IPS-15b (cell line): ENCODE measurements at regions not wholly inside any gene's neighbourhood (a gene's known extent, or its start where the extent isn't known, plus 50 kb on each side); places are given as distances from the start of the nearest gene placed in this dataset.

Experiments used
- H3K27me3 ChIP-seq: one replicate; pipeline ENCODE4 v1.6.1; 2013; ENCODE audit warnings: low read length; ENCODE audit not compliant: control insufficient read depth, insufficient read depth
- H3K36me3 ChIP-seq: one replicate; pipeline ENCODE4 v1.6.1; 2013; ENCODE audit warnings: low read length; ENCODE audit not compliant: control insufficient read depth, insufficient read depth
- H3K4me1 ChIP-seq: one replicate; pipeline ENCODE4 v1.6.1; 2013; ENCODE audit warnings: mild to moderate bottlenecking, low read length; ENCODE audit not compliant: control insufficient read depth, insufficient read depth
- H3K4me3 ChIP-seq: one replicate; pipeline ENCODE4 v1.5.1; 2013; ENCODE audit warnings: low read depth, low read length
- H3K9ac ChIP-seq: one replicate; pipeline ENCODE4 v1.6.1; 2013; ENCODE audit warnings: low read depth, mild to moderate bottlenecking, low read length
- H3K9me3 ChIP-seq: one replicate; pipeline ENCODE4 v1.6.1; 2013; ENCODE audit warnings: mild to moderate bottlenecking, low read length; ENCODE audit not compliant: control insufficient read depth, insufficient read depth

DNA sequence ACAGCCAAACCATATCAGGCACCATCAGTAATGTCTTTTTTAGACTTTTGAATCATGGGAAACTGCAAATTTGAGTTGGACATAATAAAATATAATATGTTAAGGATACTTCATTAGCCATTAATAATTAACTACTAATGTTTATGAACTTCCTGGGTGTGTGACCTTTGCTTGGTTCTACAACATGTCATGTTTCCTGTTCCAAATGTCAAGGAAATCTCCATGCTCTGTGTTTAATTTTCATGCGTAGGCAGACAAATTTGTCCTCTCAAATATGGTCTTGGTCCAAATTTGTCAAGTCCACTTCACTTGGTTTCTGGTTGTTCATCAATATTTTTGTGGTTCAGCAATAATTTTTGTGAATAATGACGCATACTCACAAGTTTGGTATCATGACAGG, 410.5 kb downstream of the BMP2 start:
- Histone ChIP-seq H3K4me1 (no peaks in the 10 kb centered on the region), H3K4me3 (no peak overlapping the region), H3K9ac (no peak overlapping the region), H3K27me3 (no peaks in the 10 kb centered on the region), H3K36me3 (no peaks in the 10 kb centered on the region), H3K9me3 (no peaks in the 10 kb centered on the region)

DNA sequence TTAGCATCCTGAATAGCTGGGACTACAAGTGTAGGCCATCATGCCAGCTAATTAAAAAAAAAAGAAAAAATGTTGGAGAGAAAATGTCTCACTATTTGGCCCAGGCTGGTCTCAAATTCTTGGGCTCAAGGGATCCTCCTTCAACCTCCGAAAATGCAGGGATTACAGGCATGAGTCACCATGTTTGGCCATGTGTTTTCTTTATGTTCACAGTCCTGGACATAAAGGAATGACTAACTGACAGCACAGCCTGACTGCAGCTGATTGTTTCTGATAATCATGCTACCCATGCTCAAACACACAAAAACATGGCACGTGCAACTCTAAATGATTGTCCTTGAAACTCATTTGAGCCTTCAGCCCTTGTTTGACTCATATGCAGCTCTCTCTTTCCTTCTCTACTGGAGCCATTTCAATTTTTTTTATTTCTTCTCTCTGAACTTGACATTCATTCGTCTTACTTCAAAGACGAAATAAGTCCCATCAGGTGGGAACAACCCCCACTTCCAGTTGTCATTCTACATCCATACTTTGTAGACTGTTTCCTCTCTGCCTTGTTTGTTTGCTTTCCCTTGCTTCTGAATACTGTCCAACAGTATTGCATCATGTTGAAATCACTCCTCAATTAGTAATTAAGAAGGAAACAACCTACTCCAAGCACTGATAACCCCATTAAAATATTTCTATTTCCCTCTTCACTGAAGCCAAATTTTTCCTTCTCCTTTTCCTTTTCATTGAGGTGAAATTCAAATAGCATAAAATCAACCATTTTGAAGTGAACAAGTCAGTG, 413.0 kb downstream of the BMP2 start:
- no peaks in the 10 kb centered on the region for H3K36me3 ChIP-seq
- no peaks in the 10 kb centered on the region for H3K4me1 ChIP-seq
- no peaks in the 10 kb centered on the region for H3K27me3 ChIP-seq
- H3K9ac ChIP-seq: no peak overlapping the region
- H3K9me3 ChIP-seq: no peaks in the 10 kb centered on the region
- H3K4me3 ChIP-seq: no peak overlapping the region

DNA sequence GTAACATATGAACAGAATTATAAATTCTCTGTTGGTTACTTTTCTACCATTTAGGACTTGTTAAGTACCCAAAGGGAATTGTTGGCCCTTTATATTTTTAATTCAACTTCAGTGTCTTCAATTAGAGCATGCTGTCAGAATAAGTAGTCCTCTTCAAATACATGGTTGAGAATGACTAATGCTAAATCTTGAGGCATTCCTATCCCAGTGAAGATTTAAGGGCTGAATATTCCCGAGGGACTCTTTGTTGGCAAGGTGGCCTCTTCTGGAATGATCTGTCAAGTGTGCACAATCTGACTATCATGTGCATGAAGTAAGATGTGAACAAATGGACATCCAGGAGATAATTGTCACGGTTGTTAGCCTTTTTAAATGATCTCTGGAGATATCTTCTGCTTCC, 421.7 kb downstream of the BMP2 start:
- H3K9ac ChIP-seq: no peak overlapping the region
- no peaks in the 10 kb centered on the region for H3K4me1 ChIP-seq
- H3K9me3 ChIP-seq: no peaks in the 10 kb centered on the region
- H3K36me3 ChIP-seq: no peaks in the 10 kb centered on the region
- H3K4me3 ChIP-seq: no peak overlapping the region
- no peaks in the 10 kb centered on the region for H3K27me3 ChIP-seq

DNA sequence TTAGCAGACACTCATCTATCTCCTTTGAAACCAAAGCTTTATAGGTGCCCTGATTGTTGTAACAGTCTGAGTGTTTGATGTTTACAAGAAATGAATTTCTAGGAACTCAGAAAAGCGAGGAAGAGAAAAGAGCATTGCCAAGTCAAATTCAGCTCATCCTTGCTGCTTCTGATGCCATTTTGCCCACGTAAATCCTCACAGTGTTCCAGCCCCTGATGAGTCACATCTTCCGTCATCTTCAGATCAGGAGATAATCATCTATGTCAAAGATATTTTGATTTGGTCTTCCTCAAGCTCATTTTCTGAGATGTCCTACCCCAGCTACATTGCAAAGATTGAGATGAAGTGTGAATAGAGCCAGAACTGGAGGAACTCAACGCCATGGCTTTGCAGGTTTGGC, 426.2 kb downstream of the BMP2 start:
- Histone ChIP-seq H3K9ac (no peak overlapping the region), H3K9me3 (no peaks in the 10 kb centered on the region), H3K36me3 (no peaks in the 10 kb centered on the region), H3K27me3 (no peaks in the 10 kb centered on the region), H3K4me3 (no peak overlapping the region), H3K4me1 (no peaks in the 10 kb centered on the region)

DNA sequence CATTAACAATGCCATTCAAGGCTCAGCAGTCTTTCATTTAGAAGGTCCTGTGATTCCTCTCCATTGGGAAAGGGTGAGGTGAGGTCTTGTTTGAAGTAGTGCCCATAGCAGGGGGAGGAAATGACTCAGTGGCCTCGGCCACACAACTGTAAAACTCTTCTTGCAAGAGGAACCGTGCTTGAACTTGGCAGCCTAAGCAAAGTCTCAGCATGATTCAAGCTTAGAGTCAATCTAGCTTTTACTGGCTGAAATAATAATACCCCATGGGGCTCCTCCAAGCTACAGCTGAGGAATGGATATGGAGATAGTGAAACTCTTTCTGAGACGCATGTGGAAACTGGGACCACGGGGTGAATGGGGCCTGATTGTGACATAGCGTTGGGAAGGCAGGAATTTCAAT, 428.2 kb downstream of the BMP2 start:
- Histone ChIP-seq H3K27me3 (no peaks in the 10 kb centered on the region), H3K4me1 (no peaks in the 10 kb centered on the region), H3K36me3 (no peaks in the 10 kb centered on the region), H3K9ac (no peak overlapping the region), H3K9me3 (no peaks in the 10 kb centered on the region), H3K4me3 (no peak overlapping the region)

DNA sequence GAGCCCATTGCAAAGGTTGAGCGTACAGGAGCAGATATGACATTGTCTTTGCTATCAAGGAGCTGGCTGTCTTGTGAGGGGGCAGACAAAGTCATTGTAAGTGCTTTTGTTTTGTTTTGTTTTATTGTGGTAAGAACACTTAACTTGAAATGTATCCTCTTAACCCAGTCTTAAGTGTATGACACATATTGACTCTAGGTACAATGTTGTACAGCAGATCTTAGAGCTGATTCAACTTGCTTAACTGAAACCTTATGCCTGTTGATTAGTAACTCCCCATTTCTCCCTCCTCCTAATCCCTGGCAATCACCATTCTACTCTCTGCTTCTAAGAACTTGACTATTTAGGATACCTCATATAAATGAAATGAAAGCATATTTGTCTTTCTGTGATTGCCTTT, 429.0 kb downstream of the BMP2 start:
- H3K36me3 ChIP-seq: no peaks in the 10 kb centered on the region
- H3K4me3 ChIP-seq: no peak overlapping the region
- no peaks in the 10 kb centered on the region for H3K4me1 ChIP-seq
- H3K27me3 ChIP-seq: no peaks in the 10 kb centered on the region
- H3K9me3 ChIP-seq: no peaks in the 10 kb centered on the region
- no peak overlapping the region for H3K9ac ChIP-seq

DNA sequence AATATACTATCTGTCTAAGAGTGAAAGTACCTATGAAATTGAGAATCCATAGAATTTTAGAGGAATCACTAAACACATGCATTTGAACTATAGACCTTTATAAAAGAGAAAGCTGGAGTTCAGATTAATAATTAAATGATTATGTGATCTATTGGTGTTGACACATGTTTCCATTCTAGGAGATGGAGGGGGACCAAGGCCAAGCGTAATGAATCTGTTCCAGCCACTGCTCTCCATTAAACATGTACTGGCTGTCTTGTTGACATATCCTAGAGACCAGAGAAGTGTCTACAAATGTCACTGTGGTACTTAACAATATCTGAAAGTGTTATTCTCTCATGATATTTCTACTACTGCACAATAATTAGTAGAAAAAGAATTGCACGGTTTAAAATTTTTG, 432.4 kb downstream of the BMP2 start:
- Histone ChIP-seq H3K9me3 (no peaks in the 10 kb centered on the region), H3K27me3 (no peaks in the 10 kb centered on the region), H3K4me3 (no peak overlapping the region), H3K4me1 (no peaks in the 10 kb centered on the region), H3K36me3 (no peaks in the 10 kb centered on the region), H3K9ac (no peak overlapping the region)

DNA sequence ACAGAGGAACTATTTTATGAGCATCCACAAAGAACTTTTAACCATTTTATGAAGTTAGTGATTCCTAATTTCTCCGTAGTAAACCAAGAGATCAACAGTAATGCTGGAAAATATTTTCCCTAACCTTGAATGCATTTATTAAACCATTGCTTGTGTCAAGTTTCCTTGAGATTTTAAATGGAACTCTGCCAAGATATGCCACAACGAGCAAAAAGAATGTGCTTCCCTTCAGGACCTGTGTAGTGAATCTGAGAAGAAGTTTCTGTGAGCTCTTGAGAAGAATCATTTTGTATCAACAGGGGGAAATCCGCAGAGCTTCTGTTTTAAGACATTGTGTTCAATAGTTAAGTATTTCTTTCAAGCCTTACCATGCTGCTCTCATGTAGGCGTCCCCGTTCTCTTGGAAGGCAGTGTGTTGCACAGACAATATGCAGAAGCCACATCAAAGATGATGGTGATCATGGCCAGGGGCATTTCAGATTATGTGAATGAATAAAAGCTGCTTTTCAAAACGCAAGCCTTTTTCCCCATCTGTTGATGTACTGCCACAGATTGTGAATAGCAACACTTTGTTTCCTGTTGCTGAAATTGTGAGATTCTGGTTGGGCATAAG, 439.8 kb downstream of the BMP2 start:
- no peak overlapping the region for H3K9ac ChIP-seq
- H3K4me1 ChIP-seq: no peaks in the 10 kb centered on the region
- no peak overlapping the region for H3K4me3 ChIP-seq
- H3K9me3 ChIP-seq: no peaks in the 10 kb centered on the region
- no peaks in the 10 kb centered on the region for H3K36me3 ChIP-seq
- no peaks in the 10 kb centered on the region for H3K27me3 ChIP-seq

DNA sequence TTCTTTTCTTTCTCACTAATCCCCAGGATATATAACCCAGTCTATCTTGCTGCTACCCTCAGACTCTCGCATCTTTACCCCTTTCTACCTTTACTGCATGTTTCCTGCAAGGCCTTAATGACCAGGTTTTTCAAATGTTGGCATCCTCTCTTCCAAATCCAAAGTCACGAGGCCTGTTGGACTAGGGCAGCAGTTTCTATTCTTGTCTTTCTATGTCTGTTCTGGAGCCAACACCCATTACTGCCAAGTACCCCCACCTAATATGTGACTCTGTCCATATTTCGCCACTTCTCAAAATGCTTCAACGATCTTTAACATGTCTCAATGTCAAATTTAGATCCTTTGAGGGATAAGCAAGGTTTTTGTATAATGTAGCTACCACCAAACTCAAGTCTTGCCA, 443.4 kb downstream of the BMP2 start:
- Histone ChIP-seq H3K9me3 (no peaks in the 10 kb centered on the region), H3K36me3 (no peaks in the 10 kb centered on the region), H3K4me1 (peaks cover 11% of the 10 kb centered on the region), H3K9ac (no peak overlapping the region), H3K4me3 (no peak overlapping the region), H3K27me3 (no peaks in the 10 kb centered on the region)

DNA sequence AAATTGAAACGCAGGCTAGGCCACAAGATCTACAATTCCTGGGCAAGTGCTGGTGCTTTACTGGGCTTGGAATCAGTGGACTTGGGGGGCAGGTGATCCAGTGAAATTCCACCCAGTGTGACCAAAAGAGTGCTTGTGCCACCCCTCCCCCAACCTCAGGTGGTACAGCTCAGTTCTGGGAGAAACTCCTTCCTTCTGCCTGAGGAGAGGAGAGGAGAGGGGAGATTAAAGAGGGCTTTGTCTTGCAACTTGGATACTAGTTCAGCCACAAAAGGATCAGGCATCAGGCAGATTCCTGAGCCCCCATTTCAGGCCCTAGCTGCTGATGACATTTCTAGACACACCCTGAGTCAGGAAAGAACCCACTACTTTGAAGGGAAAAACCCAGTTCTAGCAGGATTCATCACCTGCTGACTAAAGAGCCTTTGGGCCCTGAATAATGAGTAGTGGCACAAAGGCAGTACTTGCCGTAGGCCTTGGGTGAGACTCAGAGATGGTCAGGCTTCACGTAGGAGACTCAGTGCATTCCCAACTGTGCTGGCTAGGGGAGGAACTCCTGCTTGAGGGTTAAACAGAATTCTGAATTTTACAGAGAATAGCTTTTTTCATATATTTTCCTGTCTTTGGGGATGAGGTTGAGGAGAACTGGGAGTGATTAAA, 446.7 kb downstream of the BMP2 start:
- peaks cover 11% of the 10 kb centered on the region for H3K4me1 ChIP-seq
- H3K36me3 ChIP-seq: no peaks in the 10 kb centered on the region
- H3K9ac ChIP-seq: no peak overlapping the region
- H3K9me3 ChIP-seq: no peaks in the 10 kb centered on the region
- no peaks in the 10 kb centered on the region for H3K27me3 ChIP-seq
- H3K4me3 ChIP-seq: no peak overlapping the region

DNA sequence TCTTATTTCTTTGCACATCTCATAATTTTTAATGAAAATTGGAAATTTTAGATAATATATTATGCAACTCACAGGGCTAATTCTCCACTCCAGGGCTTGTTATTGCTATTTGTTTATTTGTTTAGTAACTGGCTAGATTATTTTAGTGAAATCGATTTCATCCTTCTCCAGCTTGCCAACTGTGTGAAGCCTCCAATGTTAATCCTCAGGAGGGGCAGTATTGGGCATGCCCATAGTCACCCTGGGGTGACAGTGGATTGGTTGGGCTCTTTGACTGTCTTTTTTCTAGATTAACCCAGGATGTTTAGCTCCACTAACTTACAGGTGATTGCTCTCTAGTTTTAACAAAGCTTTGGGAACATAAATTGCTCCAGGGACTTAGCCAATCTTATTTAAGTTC, 450.1 kb downstream of the BMP2 start:
- Histone ChIP-seq H3K4me3 (no peak overlapping the region), H3K9ac (no peak overlapping the region), H3K4me1 (peaks cover 11% of the 10 kb centered on the region), H3K9me3 (no peaks in the 10 kb centered on the region), H3K27me3 (no peaks in the 10 kb centered on the region), H3K36me3 (no peaks in the 10 kb centered on the region)

DNA sequence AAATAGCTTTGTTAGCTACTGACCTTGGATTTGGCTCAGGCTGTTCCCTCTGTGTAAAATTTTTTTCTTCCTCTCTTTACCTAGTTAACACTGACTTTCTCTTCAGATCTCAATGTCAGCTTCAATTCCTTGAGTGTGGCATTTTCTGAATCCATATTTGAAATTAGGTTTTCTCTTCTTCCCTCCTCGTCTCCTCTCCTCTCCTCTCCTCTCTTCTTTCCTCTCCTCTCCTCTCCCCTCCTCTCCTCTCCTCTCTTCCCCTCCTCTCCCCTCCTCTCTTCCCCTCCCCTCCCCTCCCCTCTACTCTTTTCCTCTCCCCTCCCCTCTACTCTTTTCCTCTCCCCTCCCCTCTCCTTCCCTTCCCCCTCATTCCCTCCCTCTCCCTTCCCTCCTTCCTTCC, 453.3 kb downstream of the BMP2 start:
- no peaks in the 10 kb centered on the region for H3K36me3 ChIP-seq
- H3K27me3 ChIP-seq: no peaks in the 10 kb centered on the region
- H3K4me1 ChIP-seq: no peaks in the 10 kb centered on the region
- no peak overlapping the region for H3K9ac ChIP-seq
- no peaks in the 10 kb centered on the region for H3K9me3 ChIP-seq
- no peak overlapping the region for H3K4me3 ChIP-seq
